Stimulated activated CD8-positive, alpha-beta memory T cell treated with anti-CD3 and anti-CD28 coated beads, Interleukin-7, amount 100 ng/mL, for 48 hours (primary cell): ENCODE measurements at regions not wholly inside any gene's neighbourhood (a gene's known extent, or its start where the extent isn't known, plus 50 kb on each side); places are given as distances from the start of the nearest gene placed in this dataset.
"Not testable (repeated sequence)": the region's sequence is repeated elsewhere in the genome, so short reads cannot be mapped to it uniquely, and the experiment has no call there.

Experiments used
- DNase-seq, 2 donors: peaks; one replicate each; pipeline ENCODE4 v3.0.0-alpha.2; 2020; ENCODE audit warnings: low read depth in 1 of 2; ENCODE audit errors: extremely low read depth in 1 of 2

GRCh38 chr14:65834051-65834450, 421.5 kb downstream of the FUT8 start:
- no peak for DNase-seq

DNA sequence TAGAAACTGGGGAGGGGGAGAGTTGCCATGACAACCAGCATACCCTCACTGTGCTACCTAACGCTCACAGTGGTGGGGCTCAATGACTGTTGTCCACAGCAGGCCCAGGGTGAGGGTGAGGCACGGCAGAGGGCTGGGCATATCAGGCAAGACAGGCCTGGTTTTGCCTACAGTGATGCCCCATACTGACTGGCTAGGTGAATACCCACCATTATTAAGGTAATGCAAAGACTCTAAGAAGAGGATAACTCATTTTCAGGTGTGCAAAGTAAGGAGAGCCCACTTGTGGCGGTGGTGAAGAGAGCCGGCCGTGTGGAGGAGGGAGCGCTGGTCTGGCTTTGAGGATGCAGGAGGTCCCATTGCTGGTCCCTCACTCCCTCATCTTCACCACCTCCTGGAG, 422.3 kb downstream of the FUT8 start:
- DNase-seq = no peak

DNA sequence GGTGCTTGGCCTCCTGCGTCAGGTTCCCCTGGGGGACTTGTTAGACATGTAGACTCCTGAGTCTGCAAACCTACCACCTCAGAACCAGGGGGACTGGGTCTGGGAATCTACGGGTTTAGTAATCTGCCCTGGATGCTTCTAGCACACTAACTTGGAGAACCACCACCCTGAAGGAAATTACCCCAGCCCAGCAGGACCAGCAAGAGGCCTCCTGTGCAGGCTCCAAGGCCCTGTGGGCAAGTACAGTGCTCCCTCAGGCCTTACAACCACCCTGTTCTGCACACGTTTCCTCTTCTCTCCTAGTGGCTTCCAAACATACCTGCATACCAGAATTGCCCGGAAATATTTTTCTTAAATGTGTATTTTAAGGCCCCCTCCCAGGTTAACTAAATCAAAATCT, 423.0 kb downstream of the FUT8 start:
- no peak for DNase-seq

DNA sequence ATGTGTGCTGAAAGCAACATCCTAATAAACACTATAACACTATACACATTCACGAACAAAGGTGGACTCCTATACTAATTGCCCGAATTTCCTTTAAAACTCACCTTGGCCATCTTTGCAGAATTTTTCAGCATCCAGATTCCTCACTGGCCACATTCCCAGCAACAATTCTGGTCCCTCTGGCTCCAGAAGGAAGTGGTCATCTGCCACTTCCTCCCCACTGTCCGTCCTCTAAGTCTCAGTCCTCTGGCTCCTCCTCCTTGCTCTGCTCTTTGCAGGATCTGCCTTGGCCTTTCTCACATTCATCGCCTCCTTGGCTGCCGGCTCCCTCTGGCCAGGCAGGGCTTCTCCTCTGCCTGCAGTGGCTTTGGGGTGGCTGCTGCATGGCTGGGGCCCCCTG, 426.0 kb downstream of the FUT8 start:
- no peak for DNase-seq

GRCh38 chr14:65840118-65840751, 427.7 kb downstream of the FUT8 start:
- DNase-seq = no peak

DNA sequence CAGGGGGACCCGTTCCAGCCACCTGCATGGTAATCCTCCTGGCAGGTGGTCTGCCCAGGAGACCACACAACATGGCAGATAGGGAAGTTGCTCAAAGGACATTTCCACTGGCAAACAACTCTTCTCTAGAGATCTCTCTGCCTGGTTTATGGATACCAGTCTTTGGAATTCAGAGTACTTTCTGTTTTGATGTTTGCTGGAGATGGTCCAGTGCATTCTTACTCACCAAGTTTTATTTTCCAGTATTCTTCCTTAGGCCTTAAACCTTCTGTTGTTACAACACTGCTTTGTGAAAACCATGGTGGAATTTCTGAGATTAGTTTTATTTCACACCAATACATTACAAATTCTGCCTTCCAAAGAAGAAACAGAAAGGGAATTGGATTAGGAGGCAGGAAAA, 428.3 kb downstream of the FUT8 start:
- DNase-seq = no peak

DNA sequence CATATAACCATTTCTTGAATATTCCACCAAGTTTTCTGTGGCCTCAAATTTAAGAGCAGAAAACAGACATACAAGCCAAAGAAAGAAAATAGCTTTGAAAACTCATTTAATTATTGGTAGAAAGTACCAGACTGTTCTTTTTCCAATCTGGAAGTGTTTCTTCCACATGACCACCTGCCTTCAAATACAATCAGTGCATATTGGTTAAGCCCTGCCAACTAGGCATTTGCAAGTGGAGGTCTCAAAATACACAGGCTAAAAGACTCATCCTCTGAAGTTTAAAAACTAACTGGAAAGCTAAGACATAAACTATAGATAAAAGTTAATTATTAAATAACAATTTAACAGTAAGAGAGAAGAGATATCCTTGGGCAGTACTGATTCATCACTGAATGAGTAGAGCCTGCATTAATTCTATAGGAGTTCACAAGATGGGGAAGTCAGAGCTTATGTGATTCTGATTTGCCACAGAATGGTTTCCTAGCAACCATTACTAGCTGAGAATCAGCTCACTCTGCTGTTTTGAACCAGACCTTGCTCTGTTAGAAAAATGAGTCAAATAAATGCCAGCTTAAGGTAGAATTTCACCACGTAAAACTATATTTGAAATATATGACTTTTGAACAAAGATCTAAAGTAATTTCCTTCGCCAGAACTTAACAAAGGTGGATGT, 433.8 kb downstream of the FUT8 start:
- no peak for DNase-seq

GRCh38 chr14:65847075-65847847, 434.7 kb downstream of the FUT8 start:
- peak; percentile 7 to 56 for DNase-seq

DNA sequence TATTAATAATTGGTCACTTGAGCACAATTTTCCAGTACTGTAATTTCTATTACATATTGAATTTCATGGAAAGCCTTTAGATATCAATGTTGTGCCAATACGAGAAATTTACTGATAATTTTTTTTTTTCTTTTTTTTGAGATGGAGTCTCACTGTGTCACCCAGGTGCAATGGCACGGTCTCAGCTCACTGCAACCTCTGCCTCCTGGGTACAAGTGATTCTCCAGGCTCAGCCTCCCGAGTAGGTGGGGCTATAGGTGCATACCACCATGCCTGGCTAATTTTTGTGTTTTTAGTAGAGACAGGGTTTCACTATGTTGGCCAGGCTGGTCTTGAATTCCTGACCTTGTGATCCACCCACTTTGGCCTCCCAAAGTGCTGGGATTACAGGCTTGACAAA, 435.4 kb downstream of the FUT8 start:
- DNase-seq = not testable (repeated sequence)

DNA sequence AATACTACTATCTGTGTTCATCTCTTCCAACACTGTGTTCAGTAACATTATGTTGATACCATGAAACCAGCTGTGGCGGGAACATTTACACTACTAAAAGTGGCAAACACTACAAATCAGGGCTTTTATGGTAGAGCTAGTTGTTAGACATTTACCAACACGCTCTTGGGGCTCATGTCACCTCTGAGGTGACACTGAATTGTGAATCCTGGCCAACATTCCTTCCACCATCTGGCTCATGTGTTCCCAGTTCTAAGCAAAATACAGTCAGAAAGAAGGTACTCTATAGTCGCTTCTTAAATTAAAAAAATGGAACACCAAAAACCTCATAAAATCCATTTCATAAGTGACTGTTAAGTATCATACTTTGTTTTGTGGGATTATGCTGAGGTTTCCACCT, 436.6 kb downstream of the FUT8 start:
- DNase-seq = no peak

DNA sequence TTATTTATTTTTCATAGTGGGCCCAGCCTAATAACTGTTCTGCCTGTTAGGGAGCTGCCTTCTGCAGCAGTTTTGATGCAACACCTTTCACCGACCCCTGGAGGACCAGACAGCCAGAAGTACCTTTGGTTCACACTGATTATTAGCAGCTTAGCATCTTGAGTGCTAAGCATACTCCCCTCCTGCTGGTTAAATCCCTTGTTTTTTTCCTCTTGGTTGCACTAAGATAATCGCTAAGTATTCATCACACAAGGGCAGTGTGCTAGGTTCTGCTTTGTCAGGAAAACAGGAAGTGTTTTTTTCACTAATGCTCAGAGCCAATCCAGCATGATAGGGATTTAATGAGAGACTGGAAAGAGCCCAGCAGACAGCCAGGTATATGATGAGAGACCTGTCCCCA, 437.0 kb downstream of the FUT8 start:
- DNase-seq = no peak

GRCh38 chr14:65850429-65851135, 438.1 kb downstream of the FUT8 start:
- peak; percentile 19 for DNase-seq

- DNase-seq = no peak
These were observed 440.2 kb downstream of the FUT8 start for GRCh38 chr14:65852689-65853088.

DNA sequence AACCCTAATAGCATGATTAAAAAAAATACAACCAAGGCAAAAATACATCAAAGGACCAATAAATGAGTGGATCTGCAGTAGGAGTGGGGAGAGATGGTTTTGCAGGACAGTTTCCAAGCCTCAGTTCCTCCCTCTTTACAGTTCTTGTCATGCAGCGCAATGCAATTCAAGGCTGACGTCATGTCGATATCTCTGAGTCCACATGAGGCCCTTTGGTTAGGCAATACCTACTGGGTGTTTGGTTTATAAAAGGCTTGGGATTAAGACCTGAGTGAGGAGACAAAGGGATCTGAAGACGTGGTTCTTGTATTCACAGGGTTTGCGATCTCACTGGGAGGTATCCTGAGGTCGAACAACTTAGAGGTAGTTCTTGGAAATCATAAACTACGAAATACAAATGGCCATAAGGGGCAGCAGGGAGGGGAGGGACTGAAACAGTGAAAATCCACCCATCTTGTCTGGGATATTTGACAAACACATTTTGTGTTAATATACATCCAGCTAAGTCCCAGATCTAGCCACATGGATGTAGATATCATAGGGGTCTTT, 441.0 kb downstream of the FUT8 start:
- DNase-seq = no peak

DNA sequence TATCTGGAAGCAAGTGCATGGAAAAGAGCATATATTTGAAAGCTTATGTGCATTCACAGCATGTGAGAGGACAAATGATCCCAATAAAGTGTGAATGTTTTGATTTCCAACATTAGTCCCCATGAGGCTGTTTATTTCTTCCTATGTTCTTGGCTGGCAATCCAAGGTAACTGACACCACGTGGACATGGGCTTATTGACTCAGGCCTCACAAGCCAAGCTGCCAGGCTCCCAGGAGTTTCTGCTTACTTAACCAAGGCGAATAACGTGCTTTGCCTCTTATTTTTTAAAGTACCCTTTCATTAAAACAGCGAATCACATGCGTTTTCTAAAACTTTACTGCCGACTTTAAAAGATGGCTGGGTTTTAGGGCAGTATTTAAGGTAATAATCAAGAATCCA, 441.7 kb downstream of the FUT8 start:
- no peak for DNase-seq

DNA sequence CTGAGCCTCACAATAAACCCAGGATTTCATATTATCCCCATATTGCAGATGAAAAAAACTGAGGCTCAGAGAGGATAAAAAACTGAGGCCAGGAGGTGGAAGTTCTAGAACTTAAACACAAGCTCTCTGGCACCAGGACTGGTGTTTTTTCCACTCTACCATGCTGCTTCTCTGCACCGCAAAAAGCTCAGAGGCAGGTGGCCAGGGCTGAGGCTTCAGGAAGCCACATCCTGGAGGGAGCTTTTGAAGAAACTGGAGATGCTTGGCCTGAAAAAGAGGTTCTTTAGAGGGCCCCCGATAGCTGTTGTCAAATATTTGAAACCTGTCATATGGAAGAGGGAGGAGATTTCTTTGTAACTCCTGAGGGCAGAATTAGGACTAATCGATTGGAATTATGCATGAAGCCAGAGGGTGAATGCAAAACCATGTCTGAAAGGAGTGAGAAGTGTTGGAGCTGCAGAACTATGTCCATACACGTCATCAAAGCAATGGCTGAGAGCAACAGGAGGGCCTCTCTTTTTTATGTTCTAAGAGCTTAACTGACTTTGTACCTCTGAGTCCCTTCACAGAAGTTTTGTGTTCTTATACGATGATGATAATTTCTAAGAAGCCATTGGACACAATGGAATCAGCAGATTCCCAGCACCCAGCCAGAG, 448.6 kb downstream of the FUT8 start:
- no peak for DNase-seq

GRCh38 chr14:65864549-65864948, 452.0 kb downstream of the FUT8 start:
- DNase-seq = no peak

DNA sequence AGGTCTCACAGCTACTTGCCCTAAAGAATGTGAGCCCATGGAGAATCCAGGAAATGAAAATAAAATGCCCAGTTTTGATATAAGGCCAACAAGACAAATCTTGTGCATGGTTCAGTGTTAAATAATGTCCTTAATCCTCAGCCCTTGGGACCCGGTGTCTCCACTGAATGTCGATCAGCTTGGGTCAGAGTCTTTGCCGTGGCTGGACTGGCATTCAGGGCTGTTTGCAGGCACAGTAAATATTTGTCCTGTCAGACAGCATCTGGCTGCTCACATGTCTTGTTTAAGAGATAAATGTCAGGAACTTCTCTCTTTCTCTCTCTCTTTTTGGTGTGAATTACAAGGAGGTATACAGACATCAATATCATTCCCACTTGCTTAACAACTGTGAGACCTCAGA, 452.5 kb downstream of the FUT8 start:
- no peak for DNase-seq

DNA sequence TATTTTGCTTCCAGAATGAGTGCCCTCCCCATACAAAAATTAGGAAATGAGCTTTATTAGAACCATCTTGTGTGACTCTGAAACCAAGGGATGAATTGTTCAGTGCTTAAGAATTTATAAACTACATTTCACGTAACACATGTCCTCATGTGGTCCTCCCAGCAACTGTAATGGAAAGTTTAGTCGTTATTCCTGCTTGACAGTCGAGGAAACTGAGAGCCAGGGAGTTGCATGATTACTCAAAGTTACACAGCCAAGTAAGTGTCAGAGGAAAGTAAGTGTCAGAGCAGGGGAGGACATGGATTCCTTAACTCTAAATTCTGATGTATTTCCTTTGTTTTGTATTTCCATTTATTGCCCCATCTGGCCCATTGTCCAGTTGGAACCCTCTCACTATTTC, 453.9 kb downstream of the FUT8 start:
- no peak for DNase-seq

- no peak for DNase-seq
These were observed 454.4 kb downstream of the FUT8 start for GRCh38 chr14:65866886-65867285.

DNA sequence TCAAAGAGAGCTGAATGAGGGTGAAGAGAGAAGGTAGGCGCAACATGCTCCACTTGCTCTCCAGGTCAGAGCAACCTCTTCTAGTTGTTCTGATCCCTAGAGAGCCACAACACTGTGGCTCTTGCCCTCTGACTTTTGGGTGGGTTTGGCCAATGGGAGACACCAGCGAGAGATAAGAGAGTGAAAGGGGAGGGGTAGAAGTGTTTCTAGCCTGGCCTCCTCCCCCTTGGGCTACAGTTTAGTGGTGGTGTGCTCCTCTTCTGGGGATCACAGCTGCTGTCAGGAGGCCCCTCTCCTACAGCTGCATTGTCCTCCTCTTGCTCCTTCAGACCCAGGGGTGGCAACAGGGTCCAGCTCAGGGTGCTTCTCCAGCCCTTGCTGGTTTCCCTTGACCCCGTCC, 454.8 kb downstream of the FUT8 start:
- no peak for DNase-seq
